Progenitor cell of endocrine pancreas (in vitro differentiated cells): ENCODE measurements at regions not wholly inside any gene's neighbourhood (a gene's known extent, or its start where the extent isn't known, plus 50 kb on each side); places are given as distances from the start of the nearest gene placed in this dataset.
A peak's percentile ranks its signal among the peaks of the same experiment; 100 is the strongest.
"Not testable (repeated sequence)": the region's sequence is repeated elsewhere in the genome, so short reads cannot be mapped to it uniquely, and the experiment has no call there.

Experiments used
- DNase-seq: peaks from one replicate; pipeline ENCODE4 v3.0.0; 2021; ENCODE audit warnings: low spot score; ENCODE audit not compliant: unreplicated experiment
- H3K27ac Mint-ChIP-seq: 2 replicates; pipeline ENCODE4 v1.8.0; 2021; ENCODE audit warnings: mild to moderate bottlenecking, moderate library complexity, mixed read lengths
- H3K27me3 Mint-ChIP-seq: 2 replicates; pipeline ENCODE4 v1.8.0; 2021; ENCODE audit warnings: mixed read lengths
- H3K36me3 Mint-ChIP-seq: 2 replicates; pipeline ENCODE4 v1.8.0; 2022; ENCODE audit warnings: mixed read lengths; ENCODE audit not compliant: insufficient read depth
- H3K4me1 Mint-ChIP-seq: 2 replicates; pipeline ENCODE4 v1.8.0; 2021; ENCODE audit warnings: low read depth, mixed read lengths
- H3K4me3 Mint-ChIP-seq: 2 replicates; pipeline ENCODE4 v1.8.0; 2021; ENCODE audit warnings: low read depth, mild to moderate bottlenecking, moderate library complexity, mixed read lengths
- H3K9me3 Mint-ChIP-seq: 2 replicates; pipeline ENCODE4 v1.8.0; 2021; ENCODE audit warnings: low read depth, mixed read lengths
- CTCF ChIP-seq: fragments of 200-600 bp; sonication (generic); IDR thresholded peaks from one replicate; pipeline ENCODE4 v1.5.0; 2021; ENCODE audit warnings: antibody characterized with exemption, mild to moderate bottlenecking; ENCODE audit not compliant: unreplicated experiment

GRCh38 chr3:82448320-82448719, 686.9 kb upstream of the GBE1 start:
- H3K36me3 Mint-ChIP-seq = no peaks in the 10 kb centered on the region
- DNase-seq = no peak
- H3K4me3 Mint-ChIP-seq = no peak overlapping the region
- H3K4me1 Mint-ChIP-seq = no peaks in the 10 kb centered on the region
- no peak for TF ChIP-seq CTCF
- H3K27ac Mint-ChIP-seq = no peak overlapping the region
- no peaks in the 10 kb centered on the region for H3K27me3 Mint-ChIP-seq
- peaks cover 8% of the 10 kb centered on the region for H3K9me3 Mint-ChIP-seq

GRCh38 chr3:82428821-82429220, 667.4 kb upstream of the GBE1 start:
- not testable (repeated sequence) for H3K27ac Mint-ChIP-seq, DNase-seq, H3K9me3 Mint-ChIP-seq, H3K27me3 Mint-ChIP-seq, H3K36me3 Mint-ChIP-seq
- H3K4me1 Mint-ChIP-seq = peaks cover 18% of the 10 kb centered on the region
- peak overlapping the region; percentile 14 for H3K4me3 Mint-ChIP-seq

- Mint-ChIP-seq H3K4me3 (no peak overlapping the region), H3K27ac (no peak overlapping the region), H3K4me1 (peaks cover 16% of the 10 kb centered on the region), H3K36me3 (no peaks in the 10 kb centered on the region), H3K27me3 (no peaks in the 10 kb centered on the region), H3K9me3 (no peaks in the 10 kb centered on the region)
- no peak for TF ChIP-seq CTCF
- DNase-seq = no peak
Observed at GRCh38 chr3:82424031-82424339, 662.5 kb upstream of the GBE1 start.

- Mint-ChIP-seq H3K27me3 (no peaks in the 10 kb centered on the region), H3K4me1 (peaks cover 11% of the 10 kb centered on the region), H3K36me3 (no peaks in the 10 kb centered on the region), H3K9me3 (no peaks in the 10 kb centered on the region), H3K27ac (no peak overlapping the region), H3K4me3 (no peak overlapping the region)
- DNase-seq = no peak
- TF ChIP-seq CTCF = no peak
Observed at GRCh38 chr3:82423268-82424030, 662.0 kb upstream of the GBE1 start.

GRCh38 chr3:82416830-82417229, 655.4 kb upstream of the GBE1 start:
- DNase-seq = no peak
- no peak overlapping the region for H3K4me3 Mint-ChIP-seq
- H3K36me3 Mint-ChIP-seq = no peaks in the 10 kb centered on the region
- no peak for TF ChIP-seq CTCF
- no peaks in the 10 kb centered on the region for H3K9me3 Mint-ChIP-seq
- H3K27me3 Mint-ChIP-seq = no peaks in the 10 kb centered on the region
- H3K4me1 Mint-ChIP-seq = no peaks in the 10 kb centered on the region
- H3K27ac Mint-ChIP-seq = no peak overlapping the region

GRCh38 chr3:82416349-82416748, 654.9 kb upstream of the GBE1 start:
- H3K9me3 Mint-ChIP-seq = no peaks in the 10 kb centered on the region

More at GRCh38 chr3:82416349-82416748, 654.9 kb upstream of the GBE1 start:
- Mint-ChIP-seq H3K27ac (no peak overlapping the region), H3K27me3 (no peaks in the 10 kb centered on the region), H3K4me3 (no peak overlapping the region), H3K4me1 (no peaks in the 10 kb centered on the region), H3K36me3 (no peaks in the 10 kb centered on the region)
- DNase-seq = no peak
- TF ChIP-seq CTCF = no peak
